ENCODE measurements at regions not wholly inside any gene's neighbourhood (a gene's known extent, or its start where the extent isn't known, plus 50 kb on each side); places are given as distances from the start of the nearest gene placed in this dataset.

- Mint-ChIP-seq H3K27ac (no peak overlapping the region), H3K27me3 (ENCODE audit: low read depth) (peaks cover 5% of the 10 kb centered on the region), H3K4me3 (no peak overlapping the region), H3K36me3 (ENCODE audit: low read depth) (no peaks in the 10 kb centered on the region), H3K9me3 (no peaks in the 10 kb centered on the region), H3K4me1 (peaks cover 52% of the 10 kb centered on the region)
- TF ChIP-seq CTCF (IDR thresholded peaks at IDR 0.05; ENCODE audit: unreplicated experiment in 3 of 3): peak in 1 of 3 experiments; percentile 18
These were observed 227.4 kb upstream of the GSE1 start for GRCh38 chr16:85385463-85386331.

GRCh38 chr16:85386467-85387170, 226.5 kb upstream of the GSE1 start:
- TF ChIP-seq CTCF (IDR thresholded peaks at IDR 0.05; ENCODE audit: unreplicated experiment in 3 of 3): no peak
- H3K27me3 Mint-ChIP-seq (ENCODE audit: low read depth): peaks cover 5% of the 10 kb centered on the region
- H3K4me3 Mint-ChIP-seq: no peak overlapping the region
- H3K4me1 Mint-ChIP-seq: peaks cover 52% of the 10 kb centered on the region
- no peaks in the 10 kb centered on the region for H3K36me3 Mint-ChIP-seq (ENCODE audit: low read depth)
- no peaks in the 10 kb centered on the region for H3K9me3 Mint-ChIP-seq
- H3K27ac Mint-ChIP-seq: no peak overlapping the region

- peaks cover 2% of the 10 kb centered on the region for H3K36me3 Mint-ChIP-seq (ENCODE audit: low read depth)
- peaks cover 51% of the 10 kb centered on the region for H3K4me1 Mint-ChIP-seq
- H3K27ac Mint-ChIP-seq: no peak overlapping the region
- no peak for TF ChIP-seq CTCF (IDR thresholded peaks at IDR 0.05; ENCODE audit: unreplicated experiment in 3 of 3)
- H3K27me3 Mint-ChIP-seq (ENCODE audit: low read depth): peaks cover 8% of the 10 kb centered on the region
- H3K4me3 Mint-ChIP-seq: no peak overlapping the region
- H3K9me3 Mint-ChIP-seq: no peaks in the 10 kb centered on the region
These were observed 226.0 kb upstream of the GSE1 start for GRCh38 chr16:85387171-85387507.

GRCh38 chr16:85387731-85388295, 225.3 kb upstream of the GSE1 start:
- TF ChIP-seq CTCF (IDR thresholded peaks at IDR 0.05; ENCODE audit: unreplicated experiment in 3 of 3): no peak
- H3K4me3 Mint-ChIP-seq: no peak overlapping the region

GRCh38 chr16:85389679-85390470, 223.2 kb upstream of the GSE1 start:
- Mint-ChIP-seq H3K27ac (peak overlapping the region; percentile 51 to 83 (median 69)), H3K27me3 (ENCODE audit: low read depth) (peaks cover 10% of the 10 kb centered on the region), H3K4me3 (no peak overlapping the region), H3K9me3 (no peaks in the 10 kb centered on the region), H3K36me3 (ENCODE audit: low read depth) (peaks cover 5% of the 10 kb centered on the region), H3K4me1 (peaks cover 43% of the 10 kb centered on the region)
- no peak for TF ChIP-seq CTCF (IDR thresholded peaks at IDR 0.05; ENCODE audit: unreplicated experiment in 3 of 3)

More at GRCh38 chr16:85387731-85388295, 225.3 kb upstream of the GSE1 start:
- H3K4me1 Mint-ChIP-seq: peaks cover 51% of the 10 kb centered on the region
- no peak overlapping the region for H3K27ac Mint-ChIP-seq
- no peaks in the 10 kb centered on the region for H3K9me3 Mint-ChIP-seq
- peaks cover 5% of the 10 kb centered on the region for H3K36me3 Mint-ChIP-seq (ENCODE audit: low read depth)
- peaks cover 10% of the 10 kb centered on the region for H3K27me3 Mint-ChIP-seq (ENCODE audit: low read depth)

All from nephron (organoid).